ENCODE measurements at regions not wholly inside any gene's neighbourhood (a gene's known extent, or its start where the extent isn't known, plus 50 kb on each side); places are given as distances from the start of the nearest gene placed in this dataset.

- ChIA-PET CTCF (interaction anchor here (0.9 to 2.3 kb wide), 4 partner anchors 11 to 250 kb away, joined by 3 to 6 read pairs (median 3); no protein-coding TSS in a partner anchor), POLR2A (no interaction called here)
- no peaks in the 10 kb centered on the region for H3K9me2 ChIP-seq
- no peak overlapping the region for H3K4me3 ChIP-seq (ENCODE audit: low read depth in 2 of 2, low read length in 1 of 2)
- peaks cover 4 to 22% of the 10 kb centered on the region in 2 experiments for H3K4me1 ChIP-seq (ENCODE audit: control insufficient read depth in 1 of 2, insufficient read depth in 2 of 2, low read depth in 1 of 2, low read length in 1 of 2)
- H4K20me1 ChIP-seq (ENCODE audit: insufficient read depth), result no peaks in the 10 kb centered on the region
- H3K9me3 ChIP-seq, result no peaks in the 10 kb centered on the region
- H3K27ac ChIP-seq (ENCODE audit: low read depth in 2 of 2, low read length in 1 of 2), result peak overlapping the region in 1 of 2 experiments; percentile 95; a peak in 3 of 4 replicates
- no peaks in the 10 kb centered on the region for H3K27me3 ChIP-seq (ENCODE audit: insufficient read depth)
- no peak for DNase-seq
- WGBS (ENCODE audit: low lambda C conversion rate), result 17% methylated on average over 1 of the region's 1 CpG
- H3K9ac ChIP-seq, result peak overlapping the region; percentile 46; the same call in 1 of the 2 replicates
- peak overlapping the region; percentile 46; the same call in 1 of the 2 replicates for H3K4me2 ChIP-seq
- H3K79me2 ChIP-seq (ENCODE audit: insufficient read depth), result no peaks in the 10 kb centered on the region; the same call in 1 of the 2 replicates
- H3F3A ChIP-seq (replicated peaks; ENCODE audit: insufficient read depth), result peaks cover 34% of the 10 kb centered on the region
- H2AFZ ChIP-seq (ENCODE audit: low read depth), result no peak overlapping the region
- H3K36me3 ChIP-seq (replicated peaks in 1 of 2; ENCODE audit: control insufficient read depth in 1 of 2, insufficient read depth in 2 of 2, low read length in 1 of 2), result no peaks in the 10 kb centered on the region
- TF ChIP-seq USF1 (IDR thresholded peaks at IDR 0.05; ENCODE audit: borderline replicate concordance, low read depth) (no peak), CHD2 (IDR thresholded peaks at IDR 0.05; ENCODE audit: low read length, partially characterized antibody) (no peak), JUND (IDR thresholded peaks at IDR 0.05) (peak; percentile 87), FOSL2 (IDR thresholded peaks at IDR 0.05; ENCODE audit: borderline replicate concordance, low read depth) (peak; percentile 78), ZBTB33 (IDR thresholded peaks at IDR 0.05; ENCODE audit: borderline replicate concordance, low read depth) (peak; percentile 75), FOXM1 (IDR thresholded peaks at IDR 0.05; ENCODE audit: low read depth) (peak; percentile 91), RFX5 (IDR thresholded peaks at IDR 0.05; ENCODE audit: low read length) (no peak), TAF1 (IDR thresholded peaks at IDR 0.05; ENCODE audit: borderline replicate concordance, low read depth, low read length) (no peak), RCOR1 (IDR thresholded peaks at IDR 0.05; ENCODE audit: low read length) (no peak), MAX (IDR thresholded peaks at IDR 0.05; ENCODE audit: low read depth) (peak; percentile 58), EZH2phosphoT487 (IDR thresholded peaks at IDR 0.05; ENCODE audit: borderline replicate concordance, low read depth) (no peak), YY1 (IDR thresholded peaks at IDR 0.05; ENCODE audit: low read depth) (no peak), MXI1 (IDR thresholded peaks at IDR 0.05; ENCODE audit: low read depth, low read length) (no peak), REST (IDR thresholded peaks at IDR 0.05; ENCODE audit: low read depth, low read length) (peak; percentile 26; the same call in 1 of the 2 replicates), RAD21 (IDR thresholded peaks at IDR 0.05; ENCODE audit: low read length) (no peak), ELF1 (IDR thresholded peaks at IDR 0.05) (peak; percentile 18; the same call in 1 of the 2 replicates), GATA2 (CRISPR knock-in tag; IDR thresholded peaks at IDR 0.05) (no peak), RXRA (IDR thresholded peaks at IDR 0.05; ENCODE audit: borderline replicate concordance, low read depth) (peak; percentile 97), NRF1 (IDR thresholded peaks at IDR 0.05; ENCODE audit: low read depth, low read length) (no peak), GABPA (IDR thresholded peaks at IDR 0.05; ENCODE audit: low read depth) (no peak; the same call in 1 of the 2 replicates), EP300 (IDR thresholded peaks at IDR 0.05; ENCODE audit: borderline replicate concordance in 1 of 2, low read depth in 1 of 2, low read length in 1 of 2) (peak in 1 of 2 experiments; percentile 97; a peak in 2 of 4 replicates), SMC3 (IDR thresholded peaks at IDR 0.05; ENCODE audit: low read depth, low read length) (no peak), TEAD4 (IDR thresholded peaks at IDR 0.05; ENCODE audit: borderline replicate concordance, insufficient read depth) (peak; percentile 94), USF2 (IDR thresholded peaks at IDR 0.05; ENCODE audit: borderline replicate concordance, low read depth, low read length) (no peak), CTCF (IDR thresholded peaks at IDR 0.05) (no peak), FOXJ3 (CRISPR knock-in tag; IDR thresholded peaks at IDR 0.05) (no peak)
These were observed 179.4 kb downstream of the ETS1 start for GRCh38 chr11:128407962-128408361.

Data from SK-N-SH (cell line).